ENCODE measurements at regions not wholly inside any gene's neighbourhood (a gene's known extent, or its start where the extent isn't known, plus 50 kb on each side); places are given as distances from the start of the nearest gene placed in this dataset.
A peak's percentile ranks its signal among the peaks of the same experiment; 100 is the strongest.
"Not testable (repeated sequence)": the region's sequence is repeated elsewhere in the genome, so short reads cannot be mapped to it uniquely, and the experiment has no call there.

DNA sequence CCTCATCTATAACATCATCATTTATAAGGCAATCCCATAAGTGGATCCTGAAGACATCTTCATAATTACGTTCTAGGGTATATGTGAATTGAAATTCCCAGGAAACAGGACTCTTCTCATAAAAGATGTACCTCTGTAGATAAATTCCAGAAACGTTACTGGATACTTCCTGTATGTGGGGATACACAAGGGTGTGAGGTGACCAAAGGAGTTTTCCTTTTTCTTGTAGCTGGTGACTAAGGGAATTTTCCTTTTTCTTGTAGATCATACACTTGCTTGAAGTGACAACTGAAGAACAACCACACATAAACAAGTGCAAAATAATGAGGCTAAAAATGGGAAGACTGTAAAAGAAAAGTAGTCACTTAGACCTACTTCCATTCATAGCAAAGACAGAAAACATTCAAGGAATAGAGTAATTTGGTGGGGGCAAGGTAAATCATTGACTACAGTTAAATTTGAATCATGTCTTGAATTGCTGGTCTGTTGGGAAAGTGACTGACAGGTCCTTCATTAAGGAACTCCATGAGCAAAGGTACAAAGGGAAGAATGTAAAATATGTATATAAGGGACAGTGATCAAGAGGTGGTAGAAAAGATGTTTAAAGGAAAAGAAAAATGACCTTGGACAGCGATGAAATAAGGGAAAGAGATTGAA lies 53.2 kb upstream of the UBE2E3 start:
- DNase-seq: no peak

DNA sequence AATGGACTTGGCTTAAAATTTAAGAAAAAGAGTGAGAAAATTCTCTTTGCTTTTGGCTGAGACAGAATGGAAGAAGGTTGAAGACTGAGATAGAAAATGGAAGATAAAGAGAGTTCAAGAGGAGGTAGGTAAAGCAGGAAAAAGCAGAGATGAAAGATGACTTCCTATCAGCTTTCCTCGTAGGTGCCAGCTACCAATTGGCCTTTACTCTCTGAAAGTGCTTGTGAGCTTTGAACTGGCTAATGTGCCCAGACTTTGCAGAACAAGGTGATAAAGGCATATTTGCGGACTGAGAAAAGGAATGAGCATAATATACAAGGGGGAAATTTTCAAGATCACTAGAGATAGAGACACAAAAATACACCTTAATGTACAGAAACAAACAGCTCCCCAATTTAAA lies 54.7 kb upstream of the UBE2E3 start:
- DNase-seq: no peak

DNA sequence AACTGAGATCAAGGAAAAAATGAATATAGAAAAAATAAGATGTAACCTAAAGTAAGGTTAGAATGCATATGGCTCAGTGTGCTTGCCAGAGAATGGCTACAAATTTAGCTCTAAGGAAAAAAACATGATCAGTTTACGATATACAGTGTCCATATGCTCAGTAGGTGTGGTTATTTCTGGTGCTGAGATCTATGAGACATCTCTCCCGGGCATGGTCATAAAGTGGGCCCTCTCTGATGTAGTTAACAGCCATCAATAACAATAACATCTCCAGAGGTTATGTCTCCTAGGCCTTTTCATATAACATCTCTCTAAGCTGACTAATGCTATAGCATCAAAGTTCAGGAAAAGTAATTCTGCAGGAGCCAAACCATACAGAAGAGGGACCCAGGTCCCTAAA lies 56.3 kb upstream of the UBE2E3 start:
- no peak for DNase-seq

DNA sequence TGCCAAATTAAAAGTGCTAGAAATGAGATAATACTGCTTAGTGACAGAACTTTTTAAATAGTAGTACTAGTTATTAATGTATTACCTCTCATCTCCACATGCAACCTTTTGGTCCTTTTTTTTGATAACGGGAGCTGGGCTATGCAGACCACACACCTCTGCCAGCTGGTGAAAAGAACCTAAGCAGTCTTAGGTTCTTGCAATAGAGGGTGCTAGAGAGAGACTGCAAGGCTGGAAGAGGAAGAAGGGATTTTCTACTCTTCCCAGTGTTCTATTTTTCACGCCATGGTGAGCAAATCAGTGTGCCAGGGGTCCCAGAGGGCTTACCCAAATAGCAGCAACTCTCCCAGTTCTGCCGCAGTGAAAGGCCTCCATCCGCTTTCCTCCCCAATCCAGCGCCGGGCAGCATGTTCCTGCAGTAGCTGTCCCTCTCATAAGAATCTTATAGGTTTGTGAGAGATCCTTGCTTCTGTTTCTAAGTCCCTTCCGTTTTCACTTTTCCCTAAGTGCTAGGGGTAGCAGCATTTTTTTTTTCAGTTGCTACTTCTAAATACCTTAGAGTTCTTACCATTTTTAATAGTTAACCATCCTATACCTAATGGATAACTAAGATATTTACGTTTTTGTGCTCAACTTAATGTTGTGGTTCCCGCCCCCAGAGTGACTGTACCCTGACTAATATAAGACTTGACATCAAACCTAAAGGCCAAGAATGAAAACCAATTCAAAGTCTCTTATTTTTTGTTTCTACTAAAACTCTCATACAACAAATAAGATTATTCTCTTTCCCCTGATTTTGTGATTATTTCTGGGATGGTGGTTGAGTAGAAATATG lies 69.4 kb upstream of the UBE2E3 start:
- no peak for DNase-seq

DNA sequence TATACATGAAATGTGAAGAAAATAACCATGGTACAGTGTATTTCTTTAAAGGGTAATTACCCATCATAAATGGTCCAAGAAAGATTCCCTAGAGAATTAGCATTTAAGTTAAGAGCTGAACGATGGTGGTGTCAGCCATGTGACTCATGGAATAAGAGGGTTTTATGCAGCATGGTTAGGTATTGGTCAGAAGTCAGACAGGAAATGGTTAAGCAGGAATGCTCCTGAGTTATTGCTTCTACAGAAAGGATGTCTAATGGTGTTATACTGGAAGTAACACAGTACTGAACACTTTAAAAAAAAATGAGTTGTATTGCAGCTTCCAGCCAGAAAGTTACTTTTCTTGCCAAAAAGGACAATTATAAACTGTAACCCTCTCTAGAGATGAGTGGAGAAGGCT lies 72.7 kb upstream of the UBE2E3 start:
- peak in 1 of 3 donors; percentile 76 for DNase-seq

DNA sequence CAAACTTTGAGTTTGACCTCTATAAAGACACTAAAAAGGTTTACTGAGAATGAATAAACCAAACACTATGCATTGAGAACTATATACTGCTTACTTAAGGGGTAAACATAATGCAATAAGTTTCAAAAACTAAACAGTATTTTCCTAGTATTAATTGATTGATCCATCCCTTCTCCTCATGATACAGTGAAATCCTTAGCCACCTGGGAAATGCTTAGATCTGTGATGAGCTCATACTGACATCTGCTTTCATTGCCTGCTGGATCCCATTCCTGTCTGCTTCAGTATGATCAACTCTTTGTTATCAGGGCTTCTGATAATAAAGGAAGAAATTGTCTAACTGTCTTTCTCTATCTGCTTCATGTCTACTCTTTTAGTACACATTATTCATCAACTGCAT lies 74.9 kb upstream of the UBE2E3 start:
- DNase-seq: peak in 1 of 3 donors; percentile 18

DNA sequence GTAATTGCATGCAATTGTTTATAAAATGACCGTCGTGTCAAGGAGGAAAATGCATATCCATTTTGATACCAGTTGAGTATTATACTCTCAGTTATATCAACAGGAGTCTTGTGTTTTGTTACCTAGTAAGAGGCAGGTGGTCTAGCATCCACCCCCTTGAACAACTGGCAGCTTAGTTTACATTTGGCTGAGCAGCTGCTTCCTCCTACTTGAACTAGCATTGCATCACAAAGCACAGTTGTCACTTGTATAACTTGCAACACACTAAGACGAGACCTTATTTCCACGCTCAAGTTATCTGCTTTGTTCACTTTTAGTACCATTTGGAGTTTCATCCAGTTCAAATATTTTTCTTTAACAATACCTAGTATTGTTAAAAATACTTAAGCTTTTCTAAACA lies 75.4 kb upstream of the UBE2E3 start:
- DNase-seq: peak in 2 of 3 donors; percentile 17 to 30

DNA sequence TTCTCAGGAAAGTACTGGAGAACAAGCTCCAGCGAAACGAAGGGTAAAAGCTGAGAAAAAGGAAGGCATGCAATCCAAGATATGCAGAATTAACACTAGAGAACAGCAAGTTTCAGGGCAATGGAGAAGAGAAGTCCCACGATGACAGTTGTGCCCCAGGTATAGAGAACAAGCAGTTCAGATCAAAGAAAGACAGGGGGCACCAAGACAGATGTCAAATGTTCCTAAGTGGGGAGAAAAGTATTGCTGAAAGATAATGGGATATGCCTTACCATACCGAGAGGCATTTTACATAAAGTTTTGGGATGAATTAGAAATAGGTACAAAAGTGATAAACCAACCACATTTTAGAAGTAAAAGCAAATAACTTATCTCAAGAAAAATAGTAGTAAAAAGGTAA lies 79.1 kb upstream of the UBE2E3 start:
- DNase-seq: no peak

DNA sequence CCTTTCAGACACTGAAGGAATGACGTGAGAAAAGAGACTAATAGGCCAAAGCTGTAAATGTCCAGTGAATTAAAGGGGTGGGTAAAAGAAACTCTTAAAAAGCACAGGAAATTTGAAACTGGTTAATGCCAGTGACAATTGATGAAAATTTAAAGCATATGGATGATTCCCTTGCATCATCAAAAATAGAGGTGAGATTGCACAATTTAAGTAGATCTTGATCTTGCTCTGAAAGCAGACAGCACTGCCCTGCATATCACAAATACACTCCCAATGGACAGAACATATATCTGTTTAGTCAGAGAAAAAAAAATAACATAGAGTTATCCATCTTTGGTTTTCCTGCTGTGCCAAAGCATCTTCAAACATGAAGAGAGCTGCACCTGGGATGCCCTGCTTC lies 86.7 kb upstream of the UBE2E3 start:
- DNase-seq: no peak

DNA sequence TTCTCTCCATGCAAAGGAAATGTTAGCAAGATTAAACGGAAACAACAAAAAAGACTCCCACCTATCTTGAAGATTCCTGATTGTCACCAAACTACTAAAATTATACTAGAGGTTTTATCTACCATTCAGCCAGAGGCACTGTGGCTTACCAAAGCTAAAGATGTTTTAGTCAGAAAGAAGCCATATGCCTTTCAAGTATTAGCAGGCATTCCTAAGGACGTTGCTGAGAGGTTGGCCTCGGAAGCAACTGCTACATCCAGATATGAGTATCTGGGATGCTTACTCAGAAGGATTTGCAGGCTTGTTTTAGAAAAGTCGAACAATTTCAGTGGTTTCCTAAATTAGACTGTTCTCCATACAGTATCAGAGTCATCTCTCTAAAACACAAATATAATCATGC lies 88.3 kb upstream of the UBE2E3 start:
- no peak for DNase-seq

DNA sequence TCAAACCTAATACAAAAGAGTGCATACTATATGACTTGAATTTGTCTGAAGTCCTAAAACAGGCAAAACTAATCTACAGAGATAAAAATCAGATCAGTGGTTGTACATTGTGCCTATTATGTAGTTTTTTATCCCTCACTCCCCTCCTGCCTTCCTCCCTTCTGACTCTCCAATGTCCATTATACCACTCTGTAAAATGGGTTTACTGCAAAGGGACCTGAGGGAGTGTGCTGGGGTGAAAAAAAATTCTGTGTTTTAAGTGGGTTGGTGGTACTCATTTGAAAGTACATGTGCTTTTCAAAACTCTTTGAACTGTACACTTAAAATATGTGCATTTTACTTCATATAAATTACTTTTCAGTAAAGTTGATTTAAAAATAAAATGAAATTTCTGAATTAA lies 89.0 kb upstream of the UBE2E3 start:
- DNase-seq: no peak

DNA sequence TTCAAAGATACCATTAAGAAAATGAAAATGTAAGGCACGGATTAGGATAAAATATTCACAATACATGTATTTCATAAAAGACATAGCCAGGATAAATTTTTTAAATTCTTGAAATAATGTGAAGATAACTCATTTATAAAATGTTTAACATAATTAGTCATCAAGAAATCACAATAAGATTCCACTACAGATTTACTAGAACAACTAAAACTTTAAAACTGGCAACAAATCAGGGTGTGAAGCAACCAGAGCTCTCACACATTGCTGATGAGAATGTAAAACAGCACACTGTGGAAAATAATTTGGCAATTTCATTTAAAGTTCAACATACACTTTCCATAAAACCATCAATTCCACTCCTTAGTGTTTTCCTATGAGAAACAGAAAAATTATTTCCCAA lies 89.6 kb upstream of the UBE2E3 start:
- no peak for DNase-seq

DNA sequence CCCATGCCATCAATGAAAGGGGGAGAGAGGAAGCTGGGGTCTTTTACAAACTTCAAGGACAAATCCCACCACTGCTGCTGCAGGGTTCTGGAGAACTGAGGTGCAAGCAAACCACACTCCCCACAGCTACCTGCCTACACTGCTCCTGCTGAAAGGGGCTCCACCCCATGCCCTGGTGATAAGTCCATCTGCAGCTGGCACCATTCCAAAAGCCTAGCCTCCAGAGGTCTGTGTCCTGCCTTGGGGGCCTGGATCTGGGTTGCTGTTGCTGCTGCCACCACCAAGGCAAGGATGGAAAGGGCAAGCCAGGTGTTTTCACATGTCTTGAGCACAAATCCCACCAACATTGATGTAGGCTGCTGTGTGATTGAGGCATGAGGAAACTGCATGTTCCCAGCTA lies 97.4 kb upstream of the UBE2E3 start:
- no peak for DNase-seq

DNA sequence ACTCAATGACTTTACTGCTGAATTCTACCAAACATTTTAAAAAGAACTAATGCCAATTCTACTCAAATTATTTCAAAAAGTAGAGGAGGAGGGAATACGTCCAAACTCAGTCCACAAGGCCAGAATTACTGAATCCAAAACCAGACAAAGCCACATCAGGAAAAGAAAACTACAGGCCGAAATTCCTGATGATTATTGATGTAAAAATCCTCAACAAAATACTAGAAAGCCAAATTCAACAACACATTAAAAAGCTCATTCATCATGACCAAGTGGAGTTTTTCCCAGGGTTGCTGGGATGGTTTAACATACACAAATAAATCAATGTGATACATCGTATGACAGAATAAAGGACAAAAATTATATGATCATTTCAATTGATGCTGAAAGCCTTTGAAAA lies 103.9 kb upstream of the UBE2E3 start:
- peak in 2 of 3 donors; percentile 15 to 16 for DNase-seq

DNA sequence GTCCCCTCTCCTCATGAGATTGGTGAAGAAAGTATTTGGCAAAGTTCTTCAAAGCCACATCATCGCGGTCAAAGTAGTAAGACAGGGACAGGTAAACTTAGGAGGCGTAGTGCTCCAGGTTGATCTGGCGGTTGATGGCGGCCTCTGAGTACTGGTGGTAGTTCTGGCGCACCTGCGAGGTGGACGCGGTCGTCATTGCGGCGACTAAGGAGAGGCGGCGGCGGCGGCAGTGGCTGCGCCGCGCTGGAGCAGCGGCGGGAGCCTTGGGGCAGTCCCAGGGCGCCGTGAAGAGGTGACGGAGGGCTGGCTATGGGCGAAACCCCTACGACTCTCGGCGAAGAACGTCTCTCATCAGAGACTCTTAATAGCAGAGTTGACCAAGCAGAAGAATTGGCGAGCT lies 107.2 kb upstream of the UBE2E3 start:
- no peak for DNase-seq

DNA sequence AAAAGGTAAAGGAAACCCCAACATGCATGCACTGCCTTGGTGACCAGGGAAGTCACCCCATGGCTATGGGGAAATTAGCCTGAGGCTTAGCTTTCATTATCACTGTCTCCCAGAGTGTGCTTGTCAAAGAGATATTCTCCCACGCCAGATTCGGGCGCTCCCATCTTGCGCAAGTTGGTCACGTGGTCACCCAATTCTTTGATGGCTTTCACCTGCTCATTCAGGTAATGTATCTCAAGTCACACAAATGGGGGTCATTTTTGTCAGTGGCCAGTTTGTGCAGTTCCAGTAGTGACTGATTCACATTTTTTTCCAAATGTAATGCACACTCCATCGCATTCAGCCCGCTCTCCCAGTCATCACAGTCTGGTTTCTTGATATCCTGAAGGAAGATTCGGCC lies 107.6 kb upstream of the UBE2E3 start:
- not testable (repeated sequence) for DNase-seq

DNA sequence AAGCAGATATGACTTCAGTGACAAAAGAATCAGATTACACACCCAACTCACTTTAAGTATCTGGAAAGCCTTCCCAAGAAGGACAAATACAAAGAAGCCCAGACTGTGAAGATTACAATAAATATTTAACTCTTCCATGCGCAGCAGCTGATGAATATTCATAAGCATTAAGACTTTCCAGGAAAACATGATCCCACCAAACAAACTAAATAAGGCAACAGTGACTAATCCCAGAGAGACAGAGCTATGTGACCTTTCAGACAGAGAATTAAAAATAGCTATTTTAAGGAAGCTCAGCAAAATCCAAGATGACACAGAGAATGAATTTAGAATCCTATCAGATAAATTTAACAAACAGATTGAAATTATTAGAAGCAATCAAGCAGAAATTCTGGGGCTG lies 108.2 kb upstream of the UBE2E3 start:
- DNase-seq: no peak

DNA sequence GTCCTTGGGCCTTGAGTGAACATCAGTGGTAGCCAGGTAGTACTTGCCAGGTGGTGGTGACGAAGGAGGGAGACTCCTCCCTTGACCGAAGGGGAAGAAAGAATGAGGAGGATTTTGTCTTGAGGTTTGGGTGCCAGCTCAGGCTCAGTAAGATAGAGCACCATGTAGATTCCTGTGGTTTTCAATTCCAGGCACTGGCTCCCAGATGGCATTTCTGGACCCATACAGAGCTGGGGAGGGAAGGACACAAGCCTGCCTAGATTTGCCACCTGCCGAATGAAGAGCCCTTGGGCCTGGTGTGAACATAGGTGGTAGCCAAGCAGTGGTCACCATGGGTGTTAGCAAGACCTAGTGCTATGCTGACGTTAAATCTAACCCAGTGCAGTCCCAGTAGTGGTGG lies 108.8 kb upstream of the UBE2E3 start:
- DNase-seq: no peak

DNA sequence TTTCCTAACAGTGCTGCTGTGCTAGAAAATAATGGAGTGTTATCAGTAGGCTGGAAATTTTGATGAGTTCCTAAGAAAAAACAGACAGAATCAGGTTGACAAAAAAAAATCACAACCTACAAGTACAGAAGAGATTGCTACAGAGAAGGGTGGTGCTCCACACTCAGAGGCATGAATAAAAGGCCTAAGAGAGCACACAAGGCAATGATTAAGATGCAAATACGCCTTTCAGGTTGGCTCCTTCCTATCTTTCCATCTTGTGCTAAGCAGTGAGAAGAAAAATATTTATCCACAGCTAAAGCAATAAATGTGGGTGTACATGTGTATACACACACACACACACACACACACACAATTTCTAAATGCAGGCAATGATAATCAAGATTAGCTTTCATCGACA lies 130.6 kb upstream of the UBE2E3 start:
- DNase-seq: no peak

DNA sequence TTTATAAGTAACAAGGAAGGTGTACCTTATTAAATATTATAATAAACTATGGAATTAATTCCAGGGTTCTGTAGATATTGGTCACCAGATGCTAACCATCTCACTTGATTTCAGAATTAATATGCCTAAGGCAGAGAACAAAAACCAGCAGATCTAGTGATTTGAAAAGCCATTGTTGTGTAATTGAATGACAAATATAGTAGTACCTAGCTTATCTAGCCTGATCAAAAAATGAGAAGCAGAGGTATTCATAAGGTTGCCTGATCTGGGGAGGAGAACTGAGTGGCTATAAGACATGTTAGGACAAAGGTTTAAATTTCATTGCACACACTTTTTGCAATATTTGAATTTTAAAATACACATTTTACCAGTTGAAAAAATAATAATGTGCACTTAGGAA lies 132.0 kb upstream of the UBE2E3 start:
- no peak for DNase-seq

DNA sequence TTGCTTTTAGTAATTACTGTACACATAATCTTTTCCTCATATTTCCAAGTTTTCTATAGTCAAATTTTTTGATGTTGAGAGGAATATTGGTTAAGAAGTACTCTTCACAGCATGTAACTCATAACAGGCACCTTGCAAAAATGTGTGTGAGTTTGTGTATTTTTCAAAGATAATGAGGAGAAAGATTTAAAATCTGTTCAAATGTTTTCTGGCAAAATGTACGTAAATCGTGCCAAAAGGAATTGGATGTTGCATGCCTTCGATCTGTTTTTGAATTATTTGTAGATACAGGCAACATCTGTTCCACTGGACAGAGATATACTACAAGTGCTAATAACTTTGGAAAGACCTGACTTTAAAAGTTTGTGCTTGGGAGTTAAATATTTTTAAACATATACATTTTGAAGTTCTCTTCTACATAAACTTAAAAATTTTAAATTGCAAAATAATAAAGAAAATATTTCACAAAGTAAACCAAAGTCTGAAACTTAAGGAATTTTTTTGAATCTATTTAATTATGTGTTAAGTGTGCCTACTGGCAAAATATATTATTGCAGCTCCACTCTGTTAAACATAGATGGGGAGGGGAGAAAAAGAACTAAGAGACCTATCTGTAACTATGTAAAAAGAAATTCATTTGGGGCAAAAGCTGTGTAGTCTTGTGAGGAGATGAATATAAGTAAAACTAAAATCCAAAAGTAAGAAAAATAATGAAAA lies 133.5 kb upstream of the UBE2E3 start:
- DNase-seq: peak in 1 of 3 donors; percentile 18

DNA sequence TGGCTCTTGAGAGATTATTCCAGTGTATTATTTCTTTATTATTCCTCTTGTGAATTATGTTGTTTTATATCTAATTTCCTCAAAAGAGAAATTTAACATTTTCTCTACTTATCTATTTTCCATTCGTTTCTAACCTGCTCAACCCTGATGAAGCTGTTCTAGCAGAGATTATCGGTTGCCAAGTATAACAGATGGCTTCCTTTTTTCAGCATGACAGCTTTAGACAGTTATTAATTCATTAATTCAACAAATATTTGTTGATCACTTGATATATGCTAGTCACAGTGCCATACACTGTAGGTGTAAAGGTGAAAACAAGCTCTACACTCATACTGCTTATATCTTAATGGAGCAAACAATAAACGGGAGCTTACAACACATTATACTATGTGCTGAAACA lies 137.9 kb upstream of the UBE2E3 start:
- DNase-seq: no peak

DNA sequence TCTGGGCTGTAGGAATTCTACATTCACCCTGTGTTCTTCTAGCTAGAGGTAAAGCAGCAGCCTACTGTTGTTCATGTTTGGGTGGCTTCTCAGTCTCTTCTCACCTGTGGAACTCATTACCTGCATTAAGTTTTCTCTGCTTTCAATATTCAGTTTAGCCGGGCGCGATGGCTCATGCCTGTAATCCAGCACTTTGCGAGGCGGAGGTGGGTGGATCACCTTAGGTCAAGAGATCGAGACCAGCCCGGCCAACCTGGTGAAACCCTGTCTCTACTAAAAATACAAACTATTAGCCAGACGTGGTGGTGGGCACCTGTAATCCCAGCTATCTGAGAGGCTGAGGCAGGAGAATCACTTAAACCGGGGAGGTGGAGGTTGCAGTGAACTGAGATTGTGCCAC lies 139.8 kb upstream of the UBE2E3 start:
- no peak for DNase-seq
